22Rv1 (cell line): ENCODE measurements at regions not wholly inside any gene's neighbourhood (a gene's known extent, or its start where the extent isn't known, plus 50 kb on each side); places are given as distances from the start of the nearest gene placed in this dataset.

Source experiments
- CTCF ChIP-seq: fragments of 450-650 bp; IDR thresholded peaks from 2 replicates; pipeline ENCODE4 v1.5.1; 2017; ENCODE audit warnings: mild to moderate bottlenecking
- ZFX ChIP-seq: fragments of 450-650 bp; IDR thresholded peaks from 2 replicates; pipeline ENCODE4 v1.6.1; 2017; ENCODE audit warnings: antibody characterized with exemption, borderline replicate concordance

- TF ChIP-seq CTCF (peak; percentile 3), ZFX (no peak)
Observed at GRCh38 chr6:41428336-41428995, 93.1 kb downstream of the NCR2 start.
